ENCODE measurements at regions not wholly inside any gene's neighbourhood (a gene's known extent, or its start where the extent isn't known, plus 50 kb on each side); places are given as distances from the start of the nearest gene placed in this dataset.
A peak's percentile ranks its signal among the peaks of the same experiment; 100 is the strongest.
"Not testable (repeated sequence)": the region's sequence is repeated elsewhere in the genome, so short reads cannot be mapped to it uniquely, and the experiment has no call there.

DNA sequence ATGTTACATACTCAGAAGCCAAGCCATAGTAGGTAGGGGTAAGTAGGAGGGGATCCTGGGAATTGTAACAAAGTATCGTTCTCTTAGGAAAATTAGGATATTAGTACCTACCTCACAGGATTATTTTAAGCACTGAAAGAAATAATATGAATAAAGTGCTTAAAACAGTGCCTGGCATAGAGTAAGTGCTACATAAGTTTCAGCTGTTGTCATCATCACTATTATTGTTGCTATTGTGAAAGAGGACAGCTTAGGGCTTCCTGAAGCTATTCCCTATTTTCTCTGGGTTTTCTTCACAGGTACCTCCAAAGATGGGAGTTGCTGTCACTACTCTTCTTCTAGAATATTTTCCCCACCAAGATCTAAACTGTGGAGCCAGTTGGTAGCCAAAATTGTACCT, 443.7 kb upstream of the FGF16 start:
- no peak for DNase-seq

DNA sequence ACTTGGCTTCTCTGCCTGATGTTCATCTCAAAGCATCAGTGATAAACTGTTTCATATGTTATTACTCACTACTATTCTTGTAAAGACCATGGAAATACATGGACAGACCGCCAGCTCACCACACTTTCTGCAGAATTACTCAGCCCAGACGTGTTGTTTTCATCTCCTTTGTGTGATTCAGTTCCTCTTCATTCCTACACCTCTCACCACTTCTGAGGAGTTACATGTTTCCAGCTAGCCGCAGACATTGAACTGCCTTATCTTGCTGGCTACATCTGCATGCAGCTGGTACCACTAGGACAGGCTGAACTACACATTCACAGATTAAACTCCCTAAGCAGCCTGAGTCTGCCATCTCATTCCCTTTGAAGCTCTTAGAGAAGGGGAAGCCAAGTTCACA, 443.2 kb upstream of the FGF16 start:
- peak; percentile 15 for DNase-seq

DNA sequence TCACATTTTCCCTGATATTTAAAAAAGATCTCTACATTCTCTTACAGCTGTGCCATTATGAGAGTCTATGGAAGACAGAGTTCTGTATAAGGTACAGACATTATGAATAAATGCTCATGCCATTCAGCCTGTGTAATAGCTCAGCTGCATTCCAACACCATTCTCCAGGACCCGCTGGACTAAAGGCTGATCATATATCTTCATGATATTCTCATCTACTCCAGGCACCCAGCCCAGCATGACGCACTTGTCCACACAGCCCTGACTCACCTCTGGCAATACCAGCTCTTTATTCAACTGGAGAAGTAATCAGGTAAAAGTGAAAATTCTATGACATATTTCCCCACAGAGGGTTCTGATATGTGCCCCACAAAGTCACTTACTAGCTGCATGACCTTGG, 437.5 kb upstream of the FGF16 start:
- peak; percentile 40 for DNase-seq

DNA sequence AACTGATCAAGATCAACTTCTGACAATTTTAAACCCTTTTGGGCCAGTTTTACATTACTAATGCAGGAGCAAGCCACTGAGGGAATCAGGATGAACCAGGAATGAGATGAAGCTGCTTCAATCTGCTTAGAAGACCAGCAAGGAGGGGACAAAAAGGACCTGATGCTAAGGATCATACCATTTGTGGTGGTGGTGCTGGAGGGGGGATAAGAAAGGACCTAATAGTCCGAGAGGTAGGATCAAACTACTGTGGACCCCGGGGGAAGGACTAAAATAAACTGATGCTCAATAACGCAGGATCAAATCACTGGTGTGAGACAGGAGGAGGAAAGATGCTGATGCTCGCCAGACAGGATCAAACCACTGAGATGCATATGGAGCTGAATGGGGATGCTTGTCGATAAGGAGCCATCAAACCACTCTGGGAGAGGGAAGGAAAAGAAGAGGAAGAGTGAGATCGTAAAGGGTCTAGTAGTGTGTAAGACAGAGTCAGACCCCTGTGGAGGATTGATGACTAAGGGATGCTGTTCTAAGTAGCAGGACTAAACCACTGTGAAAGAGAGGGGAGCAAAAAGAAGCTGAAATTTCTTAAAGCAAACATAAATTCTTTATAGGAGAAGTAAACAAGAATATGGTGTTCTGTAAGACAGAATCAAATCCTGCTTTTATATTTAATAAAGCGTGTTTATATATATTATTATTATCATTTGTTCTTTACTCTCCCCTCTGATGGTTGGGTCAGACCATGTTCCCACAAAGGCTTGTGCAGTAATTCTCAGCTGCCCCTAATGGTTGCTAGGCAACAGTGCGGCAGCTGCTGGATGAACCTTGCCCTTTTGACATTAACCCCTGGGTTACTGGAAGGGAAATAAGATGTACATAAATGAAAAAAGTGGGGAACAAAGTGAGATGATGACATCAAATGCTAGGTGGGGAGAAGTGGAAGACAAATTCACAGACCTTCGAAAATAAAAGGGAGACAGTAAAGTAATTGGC, 432.5 kb upstream of the FGF16 start:
- DNase-seq = peak; percentile 12

DNA sequence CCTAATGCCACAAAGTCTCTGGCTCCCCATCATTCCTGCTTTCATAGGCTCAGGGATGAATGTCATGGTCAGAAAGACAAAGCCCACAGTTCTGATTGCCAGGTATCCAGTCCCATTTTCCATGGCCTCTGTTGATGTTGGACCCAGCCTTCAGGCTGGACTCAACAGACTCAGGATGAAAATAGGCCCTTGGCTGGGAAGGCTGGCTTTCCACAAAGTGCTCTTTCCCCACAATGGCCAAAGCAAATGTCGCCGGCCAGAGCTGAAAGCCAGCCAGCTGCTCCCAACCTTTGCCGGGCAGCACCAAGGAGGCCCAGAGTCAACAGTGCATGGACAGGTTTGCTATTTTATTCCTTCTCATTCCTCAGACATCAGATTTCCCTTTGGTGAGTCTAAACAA, 430.1 kb upstream of the FGF16 start:
- no peak for DNase-seq

DNA sequence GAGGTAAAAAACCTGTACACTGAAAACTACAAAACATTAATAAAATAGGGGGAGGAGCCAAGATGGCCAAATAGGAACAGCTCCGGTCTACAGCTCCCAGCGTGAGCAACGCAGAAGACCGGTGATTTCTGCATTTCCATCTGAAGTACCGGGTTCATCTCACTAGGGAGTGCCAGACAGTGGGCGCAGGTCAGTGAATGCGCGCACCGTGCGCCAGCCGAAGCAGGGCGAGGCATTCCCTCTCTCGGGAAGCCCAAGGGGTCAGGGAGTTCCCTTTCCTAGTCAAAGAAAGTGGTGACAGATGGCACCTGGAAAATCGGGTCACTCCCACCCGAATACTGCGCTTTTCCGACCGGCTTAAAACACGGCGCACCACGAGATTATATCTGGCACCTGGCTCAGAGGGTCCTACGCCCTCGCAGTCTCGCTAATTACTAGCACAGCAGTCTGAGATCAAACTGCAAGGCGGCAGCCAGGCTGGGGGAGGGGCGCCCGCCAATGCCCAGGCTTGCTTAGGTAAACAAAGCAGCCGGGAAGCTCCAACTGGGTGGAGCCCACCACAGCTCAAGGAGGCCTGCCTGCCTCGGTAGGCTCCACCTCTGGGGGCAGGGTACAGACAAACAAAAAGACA, 400.9 kb upstream of the FGF16 start:
- DNase-seq = not testable (repeated sequence)

DNA sequence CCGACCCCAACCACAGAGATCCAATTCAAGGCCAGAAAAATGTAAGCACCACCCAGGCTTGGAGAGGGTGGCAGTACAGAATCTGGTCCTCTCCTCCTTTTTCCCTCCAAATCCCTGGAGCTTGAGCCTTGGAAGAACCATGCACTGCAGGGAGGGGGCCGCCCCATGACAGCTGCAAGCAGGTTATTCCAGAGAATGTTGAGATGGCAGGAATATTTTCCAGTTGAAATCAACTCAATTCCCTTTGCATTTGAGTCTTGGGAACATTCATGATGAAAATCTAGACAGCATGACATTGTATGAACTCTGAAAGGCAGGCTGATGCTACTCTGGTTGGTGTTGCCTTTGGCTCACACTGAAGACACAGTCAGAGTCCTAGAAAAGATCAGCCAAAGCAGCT, 386.6 kb upstream of the FGF16 start:
- DNase-seq = no peak

DNA sequence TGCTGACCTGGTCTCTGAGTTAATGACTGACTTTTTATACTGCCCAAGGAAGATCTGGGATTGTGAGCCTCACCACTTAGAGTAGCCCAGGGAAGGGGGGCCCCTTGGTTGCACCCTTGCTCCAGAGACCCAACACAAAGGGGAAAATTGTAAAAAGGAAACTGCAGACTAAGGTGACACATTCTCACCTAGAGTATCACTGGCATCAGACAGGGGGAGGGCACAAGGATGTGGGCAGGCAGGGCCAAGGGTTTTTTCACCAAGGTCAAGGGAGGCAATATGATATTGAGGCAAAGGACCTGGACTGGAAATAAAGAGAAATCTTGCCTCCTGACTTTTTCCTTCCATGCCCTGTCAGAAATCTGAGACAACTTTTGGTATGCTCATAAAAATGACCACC, 386.2 kb upstream of the FGF16 start:
- DNase-seq = no peak

DNA sequence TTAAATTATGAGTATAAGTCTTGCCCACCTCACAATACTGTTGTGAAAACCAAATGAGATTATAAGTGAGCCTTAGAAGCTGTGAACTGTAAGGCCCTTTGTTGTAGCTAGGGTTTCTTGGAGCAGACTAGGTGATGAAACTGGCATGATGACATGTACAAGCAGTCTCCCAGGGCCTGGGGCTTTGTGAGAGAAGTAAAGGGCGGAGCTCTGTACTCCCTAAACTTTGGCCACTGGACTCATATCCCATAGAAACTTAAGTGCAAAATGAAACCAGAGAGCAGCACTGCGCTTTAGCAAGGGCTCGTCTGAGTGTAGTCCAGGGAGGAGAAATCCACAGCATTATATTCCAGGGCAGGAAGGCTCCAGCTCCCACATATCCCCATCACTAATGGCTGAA, 385.6 kb upstream of the FGF16 start:
- DNase-seq = peak; percentile 3

DNA sequence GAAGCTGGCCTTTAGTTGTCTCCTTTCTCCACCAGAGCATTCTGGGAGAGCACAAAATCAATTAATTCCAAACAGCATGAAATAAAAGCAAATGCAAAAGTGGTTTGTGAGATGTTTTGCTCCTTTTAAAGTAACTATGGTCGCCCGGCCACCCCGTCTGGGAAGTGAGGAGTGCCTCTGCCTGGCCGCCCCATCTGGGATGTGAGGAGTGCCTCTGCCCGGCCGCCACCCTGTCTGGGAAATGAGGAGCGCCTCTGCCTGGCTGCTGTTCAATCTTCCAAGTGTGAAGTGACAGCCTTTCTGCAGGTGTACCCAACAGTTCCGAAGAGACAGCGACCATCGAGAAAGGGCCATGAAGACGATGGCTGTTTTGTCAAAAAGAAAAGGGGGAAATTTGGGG, 381.3 kb upstream of the FGF16 start:
- DNase-seq = no peak

DNA sequence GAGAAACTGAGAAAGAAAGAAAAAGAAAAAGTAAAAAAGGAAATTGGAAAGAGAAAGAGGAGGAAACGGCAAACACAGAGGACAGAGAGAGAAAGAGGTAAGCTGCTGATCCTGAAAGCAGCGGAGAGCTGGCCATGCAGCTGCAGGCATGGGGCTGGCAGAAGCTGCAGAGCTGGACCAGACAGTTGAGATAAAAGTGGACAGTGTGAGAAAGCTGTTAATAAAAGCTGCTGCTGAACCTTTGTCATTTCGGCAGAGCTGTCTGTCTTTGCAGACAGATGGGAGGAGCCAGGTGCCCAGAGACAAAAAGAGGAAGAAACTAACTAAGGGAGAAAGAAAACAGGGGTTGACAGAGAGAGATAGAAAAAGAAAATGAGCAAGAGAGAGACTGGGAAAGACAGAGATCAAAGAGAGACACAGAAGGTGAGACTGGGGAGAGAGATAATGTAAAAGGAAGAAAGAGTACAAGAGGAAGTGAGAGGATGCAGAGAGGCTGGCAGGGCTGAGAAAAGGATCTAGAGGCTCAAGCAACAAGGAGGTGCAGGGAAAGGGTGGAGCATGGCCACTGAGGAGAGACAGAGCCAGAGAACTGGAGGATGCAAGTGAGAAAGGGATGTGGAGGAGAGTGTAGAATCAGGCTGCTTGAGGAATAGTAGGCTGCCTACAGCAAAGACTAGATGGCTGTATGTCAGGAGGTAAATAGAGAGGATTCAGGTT, 376.8 kb upstream of the FGF16 start:
- DNase-seq = no peak

DNA sequence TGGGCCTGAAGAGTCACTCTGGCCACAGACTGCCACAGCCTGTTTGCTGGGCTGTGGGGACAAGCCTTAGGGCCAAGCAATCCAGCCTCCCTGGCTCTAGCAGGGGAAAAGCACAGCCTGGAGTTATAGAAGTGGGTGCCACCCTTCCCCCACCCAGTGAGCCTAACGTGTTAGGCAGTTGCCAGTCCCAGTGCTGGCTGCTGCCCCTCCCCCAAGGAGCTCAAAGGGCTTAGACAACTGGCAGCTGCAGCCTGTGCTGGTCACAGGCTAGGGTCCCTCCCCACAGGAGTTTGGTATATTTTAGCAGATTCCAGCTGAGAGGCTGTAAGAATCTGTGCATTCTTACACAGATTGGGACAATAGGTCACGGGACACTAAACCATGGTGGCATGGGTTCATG, 370.3 kb upstream of the FGF16 start:
- no peak for DNase-seq

DNA sequence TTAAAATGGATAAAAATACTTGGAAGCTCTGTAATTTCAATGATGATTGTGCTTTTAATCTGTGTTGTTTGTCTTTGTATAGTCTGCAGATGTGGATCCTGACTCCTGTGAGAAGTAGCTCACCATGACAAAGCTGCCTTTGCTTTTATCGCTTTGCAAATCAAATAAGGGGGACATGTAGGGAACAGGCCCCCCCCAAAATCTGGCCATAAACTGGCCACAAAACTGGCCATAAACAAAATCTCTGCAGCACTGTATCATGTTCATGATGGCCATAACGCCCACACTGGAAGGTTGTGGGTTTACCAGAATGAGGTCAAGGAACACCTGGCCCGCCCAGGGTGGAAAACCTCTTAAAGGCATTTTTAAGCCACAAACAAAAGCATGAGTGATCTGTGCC, 366.0 kb upstream of the FGF16 start:
- DNase-seq = not testable (repeated sequence)

DNA sequence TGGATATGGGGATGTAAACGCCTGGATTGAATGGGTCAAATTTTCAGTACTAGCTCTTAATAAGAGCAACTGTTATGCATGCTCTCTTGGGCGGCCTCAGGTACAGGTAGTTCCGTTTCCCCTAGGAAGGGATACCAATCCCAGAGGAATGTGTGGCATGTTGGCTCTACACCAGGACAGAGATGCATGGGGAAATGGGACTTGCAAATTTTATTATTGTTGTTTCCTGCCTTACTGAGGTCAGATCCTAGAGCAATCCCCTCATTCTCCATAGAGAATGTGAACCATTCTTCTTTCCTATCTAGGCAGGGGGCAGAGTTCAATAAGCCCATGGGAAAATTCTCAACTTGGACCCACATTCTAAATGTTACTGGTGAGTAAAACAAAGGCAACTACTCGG, 361.8 kb upstream of the FGF16 start:
- DNase-seq = no peak

DNA sequence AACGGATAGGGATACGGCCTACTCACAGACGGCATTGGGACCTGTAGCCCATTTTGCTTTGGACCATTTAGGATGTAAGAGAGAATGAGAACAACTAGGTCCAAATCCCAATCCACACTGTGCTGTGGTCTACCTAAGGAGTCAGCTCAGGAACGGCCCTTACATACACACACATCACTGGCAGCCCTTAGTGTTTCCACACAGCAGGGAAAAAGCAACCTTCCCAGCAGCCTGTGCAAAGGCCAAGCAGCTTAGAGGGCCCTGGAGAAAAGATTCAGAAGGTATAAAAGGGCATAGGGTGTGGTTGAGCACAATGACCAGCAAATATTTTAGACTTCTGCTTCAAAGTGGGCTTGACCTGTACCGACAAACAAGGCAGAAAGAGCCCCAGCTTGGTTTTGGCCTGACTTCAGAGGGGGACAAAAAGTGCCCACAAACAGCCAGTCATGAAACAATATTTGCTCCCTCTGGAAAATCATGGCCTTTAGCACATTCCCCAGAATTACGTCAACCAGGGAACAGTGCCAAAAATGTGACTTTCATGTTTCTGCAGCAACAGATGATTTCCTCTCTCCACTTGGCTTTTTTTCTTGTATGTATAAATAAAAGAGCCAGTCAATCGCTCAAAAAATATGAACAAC, 359.5 kb upstream of the FGF16 start:
- DNase-seq = peak; percentile 95

DNA sequence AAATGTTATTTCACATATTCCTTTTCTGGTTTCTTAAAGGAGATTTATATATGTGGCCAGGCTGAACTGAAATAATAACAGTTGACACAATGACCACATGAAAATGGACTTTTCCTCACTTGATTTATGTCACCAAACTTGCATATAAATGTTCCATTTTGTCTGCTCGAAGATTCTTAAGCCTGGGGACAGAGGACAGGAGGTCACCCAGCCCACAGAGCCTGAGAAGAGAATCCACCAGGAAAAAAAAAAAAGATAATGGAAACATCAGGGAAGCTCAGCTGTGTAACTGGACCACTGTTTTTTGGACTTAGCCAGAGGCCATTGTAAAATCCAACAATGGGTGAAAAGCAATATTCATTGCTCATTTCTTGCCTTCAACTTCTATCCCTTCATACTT, 359.0 kb upstream of the FGF16 start:
- no peak for DNase-seq

DNA sequence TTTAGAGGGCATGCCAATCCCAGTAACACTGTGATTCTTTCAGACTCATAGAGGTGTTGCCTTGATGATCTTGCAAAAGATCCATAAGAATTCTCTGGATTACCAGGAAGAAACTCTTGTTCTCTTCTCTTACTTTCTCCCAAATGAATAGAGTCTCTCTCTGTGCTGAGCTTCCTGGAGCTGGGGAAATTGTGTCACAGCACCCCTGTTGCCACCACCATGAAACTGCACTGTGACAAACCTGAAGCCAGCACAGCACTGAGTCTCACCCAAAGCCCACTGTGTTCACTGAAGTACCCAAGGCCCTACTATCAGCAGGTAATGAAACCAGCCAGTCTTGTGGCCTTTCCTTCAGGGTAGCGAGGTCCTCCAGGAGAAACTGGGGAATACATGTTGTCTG, 332.7 kb upstream of the FGF16 start:
- DNase-seq = no peak

DNA sequence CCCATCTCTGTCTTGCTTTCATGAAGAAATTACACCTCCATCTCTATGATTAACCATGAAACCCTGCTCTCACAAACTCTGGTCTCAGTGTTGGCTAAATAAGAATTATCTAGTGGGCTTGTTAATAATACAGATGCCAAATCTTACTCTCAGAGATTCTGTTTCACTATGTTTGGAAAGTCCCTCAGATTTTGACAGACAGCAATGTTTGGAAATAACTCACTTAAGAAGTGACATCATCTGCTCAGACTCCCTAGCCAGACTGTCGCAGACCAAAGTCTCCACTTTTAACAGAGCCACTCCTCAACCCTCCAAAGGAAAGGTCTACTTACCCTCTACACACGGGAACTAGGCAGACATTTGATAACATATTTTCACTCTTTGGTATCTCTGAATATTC, 328.5 kb upstream of the FGF16 start:
- DNase-seq = no peak

DNA sequence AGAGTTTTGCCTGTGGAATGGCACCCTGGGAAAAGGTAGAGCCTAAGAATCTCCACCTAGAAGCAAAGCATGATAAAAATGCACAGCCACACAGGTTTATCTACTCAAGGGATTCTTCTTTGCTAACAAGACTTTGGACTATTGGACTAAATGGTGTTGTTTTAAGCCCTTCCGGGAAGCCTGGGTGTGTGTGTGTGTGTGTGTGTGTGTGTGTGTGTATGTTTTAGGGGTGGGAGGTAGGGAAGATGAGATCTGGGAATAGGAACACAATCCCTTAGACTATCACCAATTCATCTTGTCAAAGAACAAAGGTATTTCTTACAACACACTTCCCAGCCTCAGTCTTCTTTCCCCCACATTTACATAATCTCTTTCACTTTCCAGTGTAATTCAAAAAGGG, 327.5 kb upstream of the FGF16 start:
- DNase-seq = no peak

DNA sequence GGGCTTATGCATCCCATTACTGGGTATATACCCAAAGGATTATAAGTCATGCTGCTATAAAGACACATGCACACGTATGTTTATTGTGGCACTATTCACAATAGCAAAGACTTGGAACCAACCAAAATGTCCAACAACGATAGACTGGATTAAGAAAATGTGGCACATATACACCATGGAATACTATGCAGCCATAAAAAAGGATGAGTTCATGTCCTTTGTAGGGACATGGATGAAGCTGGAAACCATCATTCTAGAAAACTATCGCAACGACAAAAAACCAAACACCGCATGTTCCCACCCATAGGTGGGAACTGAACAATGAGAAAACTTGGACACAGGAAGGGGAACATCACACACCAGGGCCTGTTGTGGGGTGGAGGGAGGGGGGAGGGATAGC, 323.3 kb upstream of the FGF16 start:
- not testable (repeated sequence) for DNase-seq

DNA sequence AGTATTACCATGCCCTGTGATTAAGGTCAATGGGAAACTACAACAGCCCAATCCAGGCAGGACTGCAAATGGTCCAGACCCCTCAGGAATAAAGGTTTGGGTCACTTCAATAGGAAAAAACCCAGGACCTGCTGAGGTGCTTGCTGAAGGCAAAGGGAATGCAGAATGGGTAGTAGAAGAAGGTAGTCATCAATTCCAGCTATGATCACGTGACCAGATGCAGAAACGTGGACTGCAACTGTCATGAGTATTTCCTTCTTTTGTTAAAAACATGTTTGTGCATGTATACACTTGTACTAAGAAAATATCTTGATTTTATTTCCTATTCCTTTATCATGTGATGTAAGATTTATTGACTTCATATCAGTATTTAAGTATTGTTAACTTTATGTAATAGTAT, 319.6 kb upstream of the FGF16 start:
- not testable (repeated sequence) for DNase-seq

DNA sequence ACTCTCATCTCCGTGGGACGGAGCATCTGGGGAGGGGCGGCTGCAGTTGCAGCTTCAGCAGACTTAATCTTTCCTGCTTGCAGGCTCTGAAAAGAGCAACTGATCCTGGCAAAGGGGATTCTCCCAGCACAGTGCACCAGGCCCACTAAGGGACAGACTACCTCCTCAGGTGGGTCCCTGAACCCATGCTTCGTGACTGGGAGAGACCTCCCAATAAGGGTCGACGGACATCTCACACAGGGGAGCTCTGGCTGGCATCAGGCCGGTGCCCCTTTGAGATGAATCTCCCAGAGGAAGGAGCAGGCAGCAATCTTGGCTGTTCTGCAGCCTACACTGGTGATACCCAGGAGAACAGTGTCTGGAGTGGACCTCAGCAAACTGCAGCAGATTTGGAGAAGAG, 303.3 kb upstream of the FGF16 start:
- DNase-seq = no peak

DNA sequence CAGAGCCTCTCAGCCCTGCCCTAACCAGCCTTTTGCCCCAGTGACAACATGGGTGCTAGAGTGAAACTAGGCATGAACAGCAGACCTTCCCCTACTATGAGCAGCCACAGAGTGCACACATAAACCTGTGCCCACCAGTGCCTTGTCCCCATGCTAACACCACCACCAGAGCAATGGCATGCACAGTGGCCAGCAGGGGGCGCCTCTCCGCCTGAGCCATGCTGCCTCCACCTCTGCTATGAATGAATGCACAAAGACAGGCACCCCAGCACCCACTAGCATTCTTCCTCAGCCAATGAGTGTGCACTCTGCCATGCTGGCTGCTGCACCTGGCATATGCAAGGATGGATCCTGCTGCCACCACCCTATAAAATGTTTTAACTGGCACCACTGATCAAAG, 286.9 kb upstream of the FGF16 start:
- DNase-seq = no peak

Measured in skin of body (tissue), 1 donor.